Aorta (tissue), 5 donors: ENCODE measurements at regions not wholly inside any gene's neighbourhood (a gene's known extent, or its start where the extent isn't known, plus 50 kb on each side); places are given as distances from the start of the nearest gene placed in this dataset.

Experiments used
- ATAC-seq: fragments of 200-7000 bp; cut with Tn5 transposase; one replicate; pipeline ENCODE4 v1.9.1; 2022; ENCODE audit warnings: moderate library complexity; ENCODE audit not compliant: low FRiP score
- DNase-seq, 2 donors: peaks; one replicate each; pipeline ENCODE4 v3.0.0-alpha.2; 2020
- H3K27ac ChIP-seq, 2 donors: one replicate each; pipeline ENCODE4 v1.5.1; 2013; ENCODE audit warnings: low read length in 2 of 2, mild to moderate bottlenecking in 2 of 2, moderate library complexity in 2 of 2, control low read depth in 1 of 2, inconsistent platforms in 1 of 2, low read depth in 1 of 2
- H3K27me3 ChIP-seq, 2 donors: one replicate each; pipeline ENCODE4 v1.6.1; 2013; ENCODE audit warnings: control low read depth in 1 of 2, low read length in 1 of 2, mild to moderate bottlenecking in 1 of 2, moderate library complexity in 1 of 2; ENCODE audit not compliant: insufficient read depth in 2 of 2, control insufficient read depth in 1 of 2
- H3K36me3 ChIP-seq, 2 donors: one replicate each; pipeline ENCODE4 v1.6.1; 2013; ENCODE audit warnings: control low read depth in 1 of 2, low read length in 1 of 2, mild to moderate bottlenecking in 1 of 2; ENCODE audit not compliant: insufficient read depth in 2 of 2, control insufficient read depth in 1 of 2
- H3K4me1 ChIP-seq, 2 donors: one replicate each; pipeline ENCODE4 v1.6.1; 2013; ENCODE audit warnings: low read length in 2 of 2, control low read depth in 1 of 2, mild to moderate bottlenecking in 1 of 2, moderate library complexity in 1 of 2; ENCODE audit not compliant: insufficient read depth in 2 of 2, control insufficient read depth in 1 of 2
- H3K4me3 ChIP-seq, 2 donors: one replicate each; pipeline ENCODE4 v1.5.1; 2013; ENCODE audit warnings: low read length in 2 of 2, control low read depth in 1 of 2, mild to moderate bottlenecking in 1 of 2
- H3K9me3 ChIP-seq: one replicate; pipeline ENCODE4 v1.6.1; 2013; ENCODE audit warnings: mild to moderate bottlenecking, low read length; ENCODE audit not compliant: control insufficient read depth
- WGBS, 2 donors: extraction: QIAGEN DNeasy Blood & Tissue Kit; methylation state at CpG; one replicate each; pipeline ENCODE4 v1.1.7; 2013; 5-methylcytosine and 5-hydroxymethylcytosine counted together
- intact Hi-C, 2 donors: fragments of 100-400 bp; cut with DNase I; formaldehyde crosslinking; loops; one replicate each; pipeline versions ENCODE4 v1.14.2 to v1.15.0; 2022
- donor health status: healthy with polysubstance abuse.
- donor health status: Bipolar disorder and iron deficiency.
- donor health status: DM: no; HTN: no; CAD: no.
- donor health status: DM: no; HTN: no; CAD: no.
- donor health status: DM: yes; HTN: yes; CAD: no.

GRCh38 chr1:81034291-81034690 lies 766.4 kb upstream of the ADGRL2 start:
- Histone ChIP-seq H3K27me3 (no peaks in the 10 kb centered on the region), H3K4me1 (no peaks in the 10 kb centered on the region), H3K36me3 (no peaks in the 10 kb centered on the region), H3K4me3 (no peak overlapping the region), H3K9me3 (no peaks in the 10 kb centered on the region), H3K27ac (no peak overlapping the region)
- no peak for DNase-seq
- intact Hi-C loops, result no loop called here
- no peak for ATAC-seq
- WGBS, 2 donors, result 46 to 81% methylated on average over 1 of the region's 1 CpG

DNA sequence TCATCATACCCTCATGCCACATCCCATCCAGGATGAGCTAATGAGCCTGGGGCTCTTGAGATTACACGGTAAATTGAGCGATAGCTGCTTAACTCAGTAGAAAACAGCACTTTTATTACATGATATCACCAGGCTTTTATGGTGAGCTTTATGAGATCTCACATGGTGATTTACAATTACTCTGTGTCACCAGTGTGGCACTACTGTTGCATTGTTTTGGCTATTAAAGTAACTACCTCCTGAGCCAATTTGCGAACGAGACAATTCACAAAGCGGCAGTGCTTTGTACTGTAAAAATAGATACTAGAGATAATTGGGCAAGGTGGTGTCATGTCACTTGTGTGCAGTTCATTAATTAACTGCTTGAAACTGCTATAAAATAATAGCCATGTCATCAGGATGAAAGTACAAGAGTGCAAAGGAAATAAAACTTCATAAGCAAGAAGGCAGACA lies 767.7 kb upstream of the ADGRL2 start:
- no peak for DNase-seq
- Histone ChIP-seq H3K9me3 (no peaks in the 10 kb centered on the region), H3K36me3 (no peaks in the 10 kb centered on the region), H3K4me1 (no peaks in the 10 kb centered on the region), H3K4me3 (no peak overlapping the region), H3K27ac (no peak overlapping the region), H3K27me3 (no peaks in the 10 kb centered on the region)
- WGBS, 2 donors, result 93 to 96% methylated on average over 5 of the region's 5 CpGs
- ATAC-seq, result no peak
- intact Hi-C loops, result no loop called here

- no peaks in the 10 kb centered on the region for H3K36me3 ChIP-seq
- intact Hi-C loops, result no loop called here
- H3K9me3 ChIP-seq, result no peaks in the 10 kb centered on the region
- H3K27me3 ChIP-seq, result no peaks in the 10 kb centered on the region
- no peaks in the 10 kb centered on the region for H3K4me1 ChIP-seq
- 93 to 97% methylated on average over 7 of the region's 7 CpGs for WGBS, 2 donors
- no peak for ATAC-seq
- DNase-seq, result no peak
- no peak overlapping the region for H3K27ac ChIP-seq
- no peak overlapping the region for H3K4me3 ChIP-seq
These were observed 768.4 kb upstream of the ADGRL2 start for GRCh38 chr1:81032374-81032773.

- Histone ChIP-seq H3K9me3 (no peaks in the 10 kb centered on the region), H3K4me3 (no peak overlapping the region), H3K36me3 (no peaks in the 10 kb centered on the region), H3K4me1 (no peaks in the 10 kb centered on the region), H3K27me3 (no peaks in the 10 kb centered on the region), H3K27ac (no peak overlapping the region)
- intact Hi-C loops, result no loop called here
- DNase-seq (no peak), ATAC-seq (no peak)
- WGBS, 2 donors, result 89 to 91% methylated on average over 3 of the region's 3 CpGs
These were observed 770.3 kb upstream of the ADGRL2 start for GRCh38 chr1:81030441-81030840.

DNA sequence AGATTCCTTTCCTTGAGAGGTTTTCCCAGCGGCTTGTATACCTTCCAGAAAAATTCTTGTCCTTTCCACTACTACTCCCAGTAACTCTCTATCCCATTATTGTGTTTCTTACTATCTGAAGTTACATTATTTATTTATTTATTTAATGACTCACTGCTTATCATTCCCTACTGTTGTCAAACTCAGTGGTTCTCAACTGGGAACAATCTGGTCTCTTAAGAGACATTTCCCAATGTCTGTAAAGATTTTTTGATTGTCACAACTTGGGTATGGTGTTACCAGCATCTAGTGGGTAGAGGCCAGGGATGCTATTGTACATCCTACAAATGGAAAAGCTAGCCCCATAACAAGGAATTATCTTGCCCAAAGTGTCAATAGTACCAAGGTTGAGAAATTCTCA lies 771.5 kb upstream of the ADGRL2 start:
- Histone ChIP-seq H3K4me1 (peaks cover 0 to 1% of the 10 kb centered on the region in 2 donors), H3K4me3 (no peak overlapping the region), H3K9me3 (no peaks in the 10 kb centered on the region), H3K27ac (no peak overlapping the region), H3K27me3 (no peaks in the 10 kb centered on the region), H3K36me3 (no peaks in the 10 kb centered on the region)
- intact Hi-C loops, result no loop called here
- ATAC-seq (no peak), DNase-seq (no peak)
- WGBS, 2 donors, result 94% methylated on average over 1 of the region's 1 CpG

DNA sequence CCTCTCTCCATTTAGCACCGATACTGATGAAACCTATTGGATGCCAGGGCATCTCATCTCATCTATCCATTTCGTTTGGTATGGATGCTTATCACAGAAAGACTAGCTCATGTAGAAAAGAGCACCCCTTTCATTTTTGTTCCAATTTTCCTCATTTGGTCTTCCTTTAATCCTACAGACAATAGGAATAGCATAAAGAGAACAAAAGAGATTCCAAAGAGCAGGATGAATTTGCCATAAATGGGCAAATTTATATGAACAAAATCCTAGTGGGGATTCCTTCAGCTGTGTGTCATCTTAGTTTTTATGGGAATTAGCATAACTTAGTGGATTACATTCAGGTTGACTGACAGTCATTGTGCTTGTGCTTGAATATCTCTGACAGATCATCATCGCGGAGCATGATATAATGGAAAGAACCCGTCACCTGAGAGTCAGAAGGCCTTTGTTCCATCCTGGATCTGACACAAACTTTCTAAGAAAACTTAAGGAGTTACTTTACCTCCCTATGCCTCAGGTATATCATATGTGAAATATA lies 777.5 kb upstream of the ADGRL2 start:
- Histone ChIP-seq H3K4me3 (no peak overlapping the region), H3K27ac (no peak overlapping the region), H3K9me3 (no peaks in the 10 kb centered on the region), H3K36me3 (no peaks in the 10 kb centered on the region), H3K4me1 (peaks cover 0 to 1% of the 10 kb centered on the region in 2 donors), H3K27me3 (no peaks in the 10 kb centered on the region)
- ATAC-seq (no peak), DNase-seq (no peak)
- WGBS, 2 donors, result 90 to 92% methylated on average over 5 of the region's 5 CpGs
- intact Hi-C loops, result no loop called here

DNA sequence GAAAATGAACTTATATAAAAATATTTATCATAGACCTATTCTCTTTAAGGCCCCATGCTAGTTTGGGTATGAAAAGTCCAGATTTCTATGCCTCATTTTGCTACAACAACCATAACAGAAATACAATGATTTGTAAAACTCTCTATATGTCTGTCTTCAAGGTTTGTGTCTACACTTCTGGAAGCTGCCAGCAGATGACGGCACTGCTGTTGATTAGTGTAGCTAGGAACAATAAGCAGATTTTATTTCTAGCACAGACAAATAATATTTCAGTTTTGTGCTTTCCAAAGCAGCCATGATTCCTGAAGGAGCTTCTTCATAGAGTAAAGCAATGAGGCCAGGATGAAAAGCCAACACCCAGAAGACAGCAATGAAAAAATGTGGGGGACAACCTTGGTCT lies 779.6 kb upstream of the ADGRL2 start:
- intact Hi-C loops, result no loop called here
- Histone ChIP-seq H3K9me3 (no peaks in the 10 kb centered on the region), H3K4me1 (peaks cover 0 to 1% of the 10 kb centered on the region in 2 donors), H3K36me3 (no peaks in the 10 kb centered on the region), H3K4me3 (no peak overlapping the region), H3K27ac (no peak overlapping the region), H3K27me3 (no peaks in the 10 kb centered on the region)
- ATAC-seq (no peak), DNase-seq (no peak)
- WGBS, 2 donors, result 50 to 51% methylated on average over 1 of the region's 1 CpG

DNA sequence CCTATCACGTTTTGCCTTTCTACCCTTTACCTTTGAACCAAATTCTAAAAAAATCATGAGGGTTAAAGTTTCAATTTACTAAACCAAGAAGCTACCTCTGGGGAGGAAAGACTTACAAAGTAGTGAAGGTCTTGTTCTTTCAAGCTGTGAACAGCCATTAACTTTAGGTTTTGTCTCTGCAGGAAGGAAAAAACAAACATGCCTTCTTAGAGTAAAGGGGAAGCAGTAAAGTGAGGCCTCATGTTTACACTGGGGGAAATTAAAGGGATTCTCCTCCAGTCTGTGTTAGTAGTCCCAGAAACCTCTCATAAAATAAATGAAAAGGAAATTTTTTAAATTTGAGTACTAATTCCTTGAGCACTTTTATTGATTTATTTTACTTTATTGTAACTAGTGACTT lies 780.2 kb upstream of the ADGRL2 start:
- Histone ChIP-seq H3K9me3 (no peaks in the 10 kb centered on the region), H3K4me3 (no peak overlapping the region), H3K4me1 (peaks cover 0 to 1% of the 10 kb centered on the region in 2 donors), H3K27me3 (no peaks in the 10 kb centered on the region), H3K36me3 (no peaks in the 10 kb centered on the region), H3K27ac (no peak overlapping the region)
- intact Hi-C loops, result no loop called here
- WGBS, 2 donors, result 92 to 97% methylated on average over 1 of the region's 1 CpG
- no peak for DNase-seq
- ATAC-seq, result no peak

GRCh38 chr1:81010126-81010525 lies 790.6 kb upstream of the ADGRL2 start:
- Histone ChIP-seq H3K4me1 (no peaks in the 10 kb centered on the region), H3K4me3 (no peak overlapping the region), H3K36me3 (no peaks in the 10 kb centered on the region), H3K27ac (no peak overlapping the region), H3K9me3 (no peaks in the 10 kb centered on the region), H3K27me3 (no peaks in the 10 kb centered on the region)
- ATAC-seq (no peak), DNase-seq (no peak)
- 70 to 78% methylated on average over 3 of the region's 3 CpGs for WGBS, 2 donors
- intact Hi-C loops, result no loop called here
